HEK293 (cell line): ENCODE measurements at regions not wholly inside any gene's neighbourhood (a gene's known extent, or its start where the extent isn't known, plus 50 kb on each side); places are given as distances from the start of the nearest gene placed in this dataset.

ENCODE experiments used
- CTCF ChIA-PET: fragments of 350-600 bp; formaldehyde crosslinking; extraction: SDS; loops from one replicate; lab custom pipeline; 2021; ENCODE audit warnings: antibody characterized with exemption; lab: Yijun Ruan, JAX
- POLR2A ChIA-PET: fragments of 300-600 bp; formaldehyde crosslinking; extraction: SDS; loops from one replicate; lab custom pipeline; 2020; ENCODE audit warnings: antibody characterized with exemption, inconsistent platforms; lab: Yijun Ruan, JAX
- H3K27ac ChIP-seq: fragments of 200-500 bp; sonication (Bioruptor generic); 2 replicates; pipeline ENCODE4 v1.5.1; 2014; ENCODE audit warnings: low read depth, low read length, control low read depth, inconsistent platforms; ENCODE audit errors: extremely low read depth
- H3K36me3 ChIP-seq, 2 experiments: fragments of 200-500 bp in 1 of 2; sonication (Bioruptor generic) in 1 of 2; 1 replicate in 1 of 2; 2 replicates in 1 of 2; pipeline ENCODE4 v1.5.1; 2014 to 2017; ENCODE audit warnings: inconsistent platforms in 2 of 2, low read length in 2 of 2; ENCODE audit not compliant: control insufficient read depth in 2 of 2, insufficient read depth in 1 of 2
- H3K4me1 ChIP-seq: fragments of 200-500 bp; sonication (Bioruptor generic); 2 replicates; pipeline ENCODE4 v1.5.1; 2014; ENCODE audit warnings: mild to moderate bottlenecking, low read length, inconsistent platforms; ENCODE audit not compliant: control insufficient read depth, insufficient read depth
- H3K4me3 ChIP-seq: 2 replicates; pipeline ENCODE4 v1.5.1; 2011; ENCODE audit warnings: low read depth, mild to moderate bottlenecking, control low read depth, low read length, moderate library complexity
- H3K9me3 ChIP-seq: fragments of 200-500 bp; sonication (Bioruptor generic); 2 replicates; pipeline ENCODE4 v1.5.1; 2014; ENCODE audit warnings: low read depth, low read length, inconsistent platforms; ENCODE audit not compliant: control insufficient read depth, insufficient read depth
- BCL6B ChIP-seq: fragments of 450-650 bp; formaldehyde crosslinking; IDR thresholded peaks from 2 replicates; pipeline ENCODE4 v1.5.1; 2017; ENCODE audit warnings: missing biosample characterization, missing genetic modification characterization
- GLI4 ChIP-seq: fragments of 450-650 bp; formaldehyde crosslinking; IDR thresholded peaks from 2 replicates; pipeline ENCODE4 v1.5.1; 2016; ENCODE audit warnings: missing biosample characterization, missing genetic modification characterization
- KLF16 ChIP-seq: fragments of 450-650 bp; formaldehyde crosslinking; IDR thresholded peaks from 2 replicates; pipeline ENCODE4 v1.5.1; 2017; ENCODE audit warnings: missing biosample characterization, missing genetic modification characterization
- PRDM4 ChIP-seq: fragments of 450-650 bp; formaldehyde crosslinking; IDR thresholded peaks from 2 replicates; pipeline ENCODE4 v1.5.1; 2017; ENCODE audit warnings: missing biosample characterization, missing genetic modification characterization
- REPIN1 ChIP-seq: fragments of 450-650 bp; formaldehyde crosslinking; IDR thresholded peaks from 2 replicates; pipeline ENCODE4 v1.5.1; 2017; ENCODE audit warnings: missing biosample characterization, missing genetic modification characterization, low read depth
- SP3 ChIP-seq: fragments of 450-650 bp; formaldehyde crosslinking; IDR thresholded peaks from 2 replicates; pipeline ENCODE4 v1.5.1; 2016; ENCODE audit warnings: missing biosample characterization, missing genetic modification characterization
- ZBTB10 ChIP-seq: fragments of 450-650 bp; formaldehyde crosslinking; IDR thresholded peaks from 2 replicates; pipeline ENCODE4 v1.5.1; 2016; ENCODE audit warnings: missing biosample characterization, missing genetic modification characterization
- ZIC2 ChIP-seq: fragments of 450-650 bp; formaldehyde crosslinking; IDR thresholded peaks from 2 replicates; pipeline ENCODE4 v1.5.1; 2016; ENCODE audit warnings: missing biosample characterization, missing genetic modification characterization
- ZNF148 ChIP-seq: fragments of 450-650 bp; formaldehyde crosslinking; IDR thresholded peaks from 2 replicates; pipeline ENCODE4 v1.5.0; 2017; ENCODE audit warnings: missing biosample characterization, missing genetic modification characterization, borderline replicate concordance
- ZNF174 ChIP-seq: fragments of 450-650 bp; formaldehyde crosslinking; IDR thresholded peaks from 2 replicates; pipeline ENCODE4 v1.5.0; 2017; ENCODE audit warnings: missing biosample characterization, mild to moderate bottlenecking, missing genetic modification characterization
- ZNF26 ChIP-seq: fragments of 450-650 bp; formaldehyde crosslinking; IDR thresholded peaks from 2 replicates; pipeline ENCODE4 v1.5.1; 2016; ENCODE audit warnings: missing biosample characterization, missing genetic modification characterization
- ZNF335 ChIP-seq: fragments of 450-650 bp; formaldehyde crosslinking; conservative IDR thresholded peaks from 2 replicates; pipeline ENCODE4 v1.5.1; 2016; ENCODE audit warnings: missing biosample characterization, missing genetic modification characterization
- ZNF449 ChIP-seq: fragments of 450-650 bp; formaldehyde crosslinking; IDR thresholded peaks from 2 replicates; pipeline ENCODE4 v1.5.1; 2017; ENCODE audit warnings: missing biosample characterization, mild to moderate bottlenecking, missing genetic modification characterization, moderate library complexity
- ZNF48 ChIP-seq: fragments of 450-650 bp; formaldehyde crosslinking; IDR thresholded peaks from 2 replicates; pipeline ENCODE4 v1.5.1; 2016; ENCODE audit warnings: missing biosample characterization, missing genetic modification characterization
- ZNF645 ChIP-seq: fragments of 450-650 bp; formaldehyde crosslinking; IDR thresholded peaks from 2 replicates; pipeline ENCODE4; 2016; ENCODE audit warnings: missing biosample characterization, missing genetic modification characterization
- ZNF670 ChIP-seq: fragments of 450-650 bp; formaldehyde crosslinking; IDR thresholded peaks from 2 replicates; pipeline ENCODE4 v1.5.1; 2016; ENCODE audit warnings: missing biosample characterization, missing genetic modification characterization, low read depth
- ZNF692 ChIP-seq: fragments of 450-650 bp; formaldehyde crosslinking; IDR thresholded peaks from 2 replicates; pipeline ENCODE4 v1.5.1; 2016; ENCODE audit warnings: missing biosample characterization, missing genetic modification characterization
- ZNF768 ChIP-seq: fragments of 450-650 bp; formaldehyde crosslinking; IDR thresholded peaks from 2 replicates; pipeline ENCODE4 v1.5.1; 2018; ENCODE audit warnings: missing biosample characterization, mild to moderate bottlenecking, missing genetic modification characterization
- ZNF837 ChIP-seq: fragments of 450-650 bp; formaldehyde crosslinking; IDR thresholded peaks from 2 replicates; pipeline ENCODE4 v1.5.1; 2016; ENCODE audit warnings: missing biosample characterization, missing genetic modification characterization

- TF ChIP-seq ZNF645, result no peak
- no peak for TF ChIP-seq ZNF26 (tag by site-specific recombination)
Measured at GRCh38 chr11:23377909-23378308, 517.6 kb upstream of the CCDC179 start (continued).

GRCh38 chr11:23391031-23391430 lies 530.8 kb upstream of the CCDC179 start:
- Histone ChIP-seq H3K4me1 (no peaks in the 10 kb centered on the region), H3K4me3 (no peak overlapping the region), H3K9me3 (no peaks in the 10 kb centered on the region), H3K27ac (no peak overlapping the region), H3K36me3 (no peaks in the 10 kb centered on the region)
- CTCF ChIA-PET, result interaction anchor here (0.7 kb wide), 1 partner anchor 146 kb away, joined by 3 read pairs; no protein-coding TSS in a partner anchor
- POLR2A ChIA-PET, result no interaction called here
- no peak for TF ChIP-seq ZNF768 (tag by site-specific recombination)
- no peak for TF ChIP-seq ZNF837 (tag by site-specific recombination)
- no peak for TF ChIP-seq KLF16 (tag by site-specific recombination)
- no peak for TF ChIP-seq ZNF692
- no peak for TF ChIP-seq ZIC2 (tag by site-specific recombination)
- no peak for TF ChIP-seq ZNF174 (tag by site-specific recombination)
- TF ChIP-seq ZNF449, result no peak
- no peak for TF ChIP-seq ZNF148 (tag by site-specific recombination)
- no peak for TF ChIP-seq ZNF670

- no peaks in the 10 kb centered on the region for H3K9me3 ChIP-seq
- CTCF ChIA-PET, result no interaction called here
- POLR2A ChIA-PET, result no interaction called here
- H3K4me3 ChIP-seq, result no peak overlapping the region
- H3K4me1 ChIP-seq, result no peaks in the 10 kb centered on the region
- H3K36me3 ChIP-seq, result no peaks in the 10 kb centered on the region
- H3K27ac ChIP-seq, result no peak overlapping the region
- TF ChIP-seq SP3 (tag by site-specific recombination) (no peak), PRDM4 (no peak), REPIN1 (tag by site-specific recombination) (no peak), ZNF48 (tag by site-specific recombination) (no peak), GLI4 (tag by site-specific recombination) (no peak), ZBTB10 (tag by site-specific recombination) (no peak), ZNF335 (tag by site-specific recombination) (no peak), BCL6B (tag by site-specific recombination) (no peak)
Measured at GRCh38 chr11:23398052-23398451, 537.8 kb upstream of the CCDC179 start.
